Sigmoid colon (tissue), 4 donors: ENCODE measurements at regions not wholly inside any gene's neighbourhood (a gene's known extent, or its start where the extent isn't known, plus 50 kb on each side); places are given as distances from the start of the nearest gene placed in this dataset.

Experiments
- CTCF ChIP-seq, 4 experiments: fragments of 450-650 bp in 3 of 4; fragments of 200-600 bp in 1 of 4; IDR thresholded peaks; one replicate each; pipeline ENCODE4 v1.5.1; 2016 to 2019; ENCODE audit warnings: antibody characterized with exemption in 4 of 4, mild to moderate bottlenecking in 3 of 4, moderate library complexity in 2 of 4
- EP300 ChIP-seq, 4 donors: sonication (generic); formaldehyde crosslinking; IDR thresholded peaks; one replicate each; pipeline ENCODE4 v1.6.1; 2017; ENCODE audit warnings: antibody characterized with exemption in 4 of 4

- TF ChIP-seq CTCF (IDR thresholded peaks at IDR 0.05) = no peak
- no peak for TF ChIP-seq EP300 (IDR thresholded peaks at IDR 0.05)
Observed at GRCh38 chr3:181901626-181902025, 189.9 kb downstream of the SOX2 start.
